ENCODE measurements at regions not wholly inside any gene's neighbourhood (a gene's known extent, or its start where the extent isn't known, plus 50 kb on each side); places are given as distances from the start of the nearest gene placed in this dataset.

- H3K36me3 ChIP-seq (ENCODE audit: control insufficient read depth, insufficient read depth, low read length): no peaks in the 10 kb centered on the region
- Mint-ChIP-seq H3K27ac (no peak overlapping the region), H3K9me3 (no peaks in the 10 kb centered on the region), H3K4me1 (no peaks in the 10 kb centered on the region), H3K4me3 (no peak overlapping the region), H3K36me3 (ENCODE audit: low read depth) (no peaks in the 10 kb centered on the region), H3K27me3 (ENCODE audit: insufficient read depth) (peaks cover 4% of the 10 kb centered on the region)
- H3K4me3 ChIP-seq (ENCODE audit: low read length): no peak overlapping the region
- no peaks in the 10 kb centered on the region for H3K4me1 ChIP-seq (ENCODE audit: control insufficient read depth, insufficient read depth, low read length)
- DNase-seq: no peak
- H3K27ac ChIP-seq (ENCODE audit: low read depth, low read length): no peak overlapping the region
- no peak overlapping the region for H3K9ac ChIP-seq (ENCODE audit: extremely low read depth, low read length, poor library complexity, severe bottlenecking)
- WGBS, 2 experiments (ENCODE audit: insufficient coverage in 1 of 2, insufficient read length in 1 of 2): 94 to 100% methylated on average over 2 of the region's 2 CpGs
- no peak for TF ChIP-seq CTCF (conservative IDR thresholded peaks at IDR 0.05)
- no peaks in the 10 kb centered on the region for H3K27me3 ChIP-seq (ENCODE audit: control insufficient read depth, insufficient read depth, low read length, poor library complexity, severe bottlenecking)
- H3K9me3 ChIP-seq (ENCODE audit: control insufficient read depth, low read length): no peaks in the 10 kb centered on the region
These were observed 197.6 kb upstream of the SRRM4 start for GRCh38 chr12:118783703-118784102.

GRCh38 chr12:118790578-118790977 lies 190.8 kb upstream of the SRRM4 start:
- no peak for TF ChIP-seq CTCF (conservative IDR thresholded peaks at IDR 0.05)
- Mint-ChIP-seq H3K4me1 (no peaks in the 10 kb centered on the region), H3K9me3 (no peaks in the 10 kb centered on the region), H3K4me3 (no peak overlapping the region), H3K36me3 (ENCODE audit: low read depth) (no peaks in the 10 kb centered on the region), H3K27ac (no peak overlapping the region), H3K27me3 (ENCODE audit: insufficient read depth) (peaks cover 13% of the 10 kb centered on the region)
- 75% methylated on average over 1 of the region's 1 CpG; no CpG with 5 or more reads in 1 of the 2 experiments for WGBS, 2 experiments (ENCODE audit: insufficient coverage in 1 of 2, insufficient read length in 1 of 2)
- no peaks in the 10 kb centered on the region for H3K4me1 ChIP-seq (ENCODE audit: control insufficient read depth, insufficient read depth, low read length)
- H3K9me3 ChIP-seq (ENCODE audit: control insufficient read depth, low read length): no peaks in the 10 kb centered on the region
- H3K9ac ChIP-seq (ENCODE audit: extremely low read depth, low read length, poor library complexity, severe bottlenecking): no peak overlapping the region
- H3K27me3 ChIP-seq (ENCODE audit: control insufficient read depth, insufficient read depth, low read length, poor library complexity, severe bottlenecking): no peaks in the 10 kb centered on the region
- DNase-seq: no peak
- H3K27ac ChIP-seq (ENCODE audit: low read depth, low read length): no peak overlapping the region
- no peak overlapping the region for H3K4me3 ChIP-seq (ENCODE audit: low read length)
- no peaks in the 10 kb centered on the region for H3K36me3 ChIP-seq (ENCODE audit: control insufficient read depth, insufficient read depth, low read length)

GRCh38 chr12:118813778-118814357 lies 167.5 kb upstream of the SRRM4 start:
- H3K27ac ChIP-seq (ENCODE audit: low read depth, low read length): no peak overlapping the region
- Mint-ChIP-seq H3K4me3 (no peak overlapping the region), H3K36me3 (ENCODE audit: low read depth) (no peaks in the 10 kb centered on the region), H3K27ac (no peak overlapping the region), H3K9me3 (no peaks in the 10 kb centered on the region), H3K27me3 (ENCODE audit: insufficient read depth) (peaks cover 12% of the 10 kb centered on the region), H3K4me1 (peaks cover 4% of the 10 kb centered on the region)
- WGBS, 2 experiments (ENCODE audit: insufficient coverage in 1 of 2, insufficient read length in 1 of 2): 23 to 41% methylated on average over 4 to 6 of the region's 6 CpGs
- H3K27me3 ChIP-seq (ENCODE audit: control insufficient read depth, insufficient read depth, low read length, poor library complexity, severe bottlenecking): no peaks in the 10 kb centered on the region
- no peak for TF ChIP-seq CTCF (conservative IDR thresholded peaks at IDR 0.05)
- H3K9ac ChIP-seq (ENCODE audit: extremely low read depth, low read length, poor library complexity, severe bottlenecking): no peak overlapping the region
- DNase-seq: peak; percentile 56
- H3K9me3 ChIP-seq (ENCODE audit: control insufficient read depth, low read length): no peaks in the 10 kb centered on the region
- H3K36me3 ChIP-seq (ENCODE audit: control insufficient read depth, insufficient read depth, low read length): no peaks in the 10 kb centered on the region
- H3K4me1 ChIP-seq (ENCODE audit: control insufficient read depth, insufficient read depth, low read length): no peaks in the 10 kb centered on the region
- no peak overlapping the region for H3K4me3 ChIP-seq (ENCODE audit: low read length)
